B cell (primary cell): ENCODE measurements at regions not wholly inside any gene's neighbourhood (a gene's known extent, or its start where the extent isn't known, plus 50 kb on each side); places are given as distances from the start of the nearest gene placed in this dataset.

ENCODE experiments used
- ATAC-seq: fragments of 200-7000 bp; cut with Tn5 transposase; one replicate; pipeline ENCODE4 v1.10.0; 2021; ENCODE audit warnings: low read depth, mild to moderate bottlenecking, moderate number of reproducible peaks, moderate library complexity
- CTCF ChIA-PET: fragments of 350-600 bp; sonication (Branson Sonifier 250); formaldehyde crosslinking; loops from one replicate; lab custom pipeline; 2021; ENCODE audit warnings: antibody characterized with exemption, inconsistent platforms; lab: Charles Lee
- POLR2A ChIA-PET: fragments of 350-600 bp; sonication (Branson Sonifier 250); formaldehyde crosslinking; loops from one replicate; lab custom pipeline; 2021; ENCODE audit warnings: antibody characterized with exemption; lab: Charles Lee
- DNase-seq: peaks from one replicate; pipeline ENCODE4 v3.0.0; 2013
- H2AFZ ChIP-seq: 2 replicates; pipeline ENCODE4 v1.6.1; 2012; ENCODE audit warnings: mild to moderate bottlenecking, low read depth, low read length; ENCODE audit not compliant: insufficient read depth, poor library complexity, severe bottlenecking
- H3K27ac ChIP-seq, 2 donors: 1 replicate in 1 of 2; 2 replicates in 1 of 2; pipeline ENCODE4 v1.5.1; 2012 to 2013; ENCODE audit warnings: low read length in 2 of 2, mild to moderate bottlenecking in 2 of 2, moderate library complexity in 1 of 2
- H3K27me3 ChIP-seq, 4 experiments: fragments of 200-600 bp in 1 of 4; sonication (generic) in 1 of 4; replicated peaks in 1 of 4; 1 replicate in 2 of 4; 2 replicates in 2 of 4; pipeline versions ENCODE4 v1.6.1 to v1.7.0; 2013 to 2016; ENCODE audit warnings: low read length in 3 of 4, mild to moderate bottlenecking in 2 of 4, mixed read lengths in 1 of 4, moderate library complexity in 1 of 4; ENCODE audit not compliant: insufficient read depth in 4 of 4, control insufficient read depth in 3 of 4; ENCODE audit errors: control extremely low read depth in 1 of 4
- H3K36me3 ChIP-seq, 2 experiments: replicated peaks in 1 of 2; 1 replicate in 1 of 2; 2 replicates in 1 of 2; pipeline versions ENCODE4 v1.6.1 to v1.7.1; 2013; ENCODE audit warnings: low read length in 1 of 2; ENCODE audit not compliant: insufficient read depth in 2 of 2, control insufficient read depth in 1 of 2; ENCODE audit errors: control extremely low read depth in 1 of 2, extremely low read depth in 1 of 2
- H3K4me1 ChIP-seq, 2 donors: fragments of 200-600 bp in 1 of 2; sonication (generic) in 1 of 2; 1 replicate in 1 of 2; 2 replicates in 1 of 2; pipeline versions ENCODE4 v1.5.1 to v1.6.1; 2013 to 2017; ENCODE audit warnings: low read length in 2 of 2; ENCODE audit not compliant: control insufficient read depth in 2 of 2, insufficient read depth in 2 of 2
- H3K4me2 ChIP-seq: replicated peaks from 2 replicates; pipeline ENCODE3; 2012; ENCODE audit warnings: mild to moderate bottlenecking, low read depth, low read length; ENCODE audit not compliant: poor library complexity, severe bottlenecking
- H3K4me3 ChIP-seq, 5 experiments: fragments of 200-600 bp in 1 of 5; sonication (generic) in 1 of 5; 1 replicate in 3 of 5; 2 replicates in 2 of 5; pipeline versions ENCODE4 v1.5.1 to v1.7.0; 2011 to 2016; ENCODE audit warnings: low read length in 4 of 5, mild to moderate bottlenecking in 4 of 5, low read depth in 2 of 5, control low read depth in 1 of 5, moderate library complexity in 1 of 5; ENCODE audit not compliant: insufficient read depth in 1 of 5; ENCODE audit errors: control extremely low read depth in 1 of 5, extremely low read depth in 1 of 5
- H3K79me2 ChIP-seq: fragments of 200-600 bp; sonication (generic); one replicate; pipeline ENCODE4 v1.6.0; 2016; ENCODE audit warnings: low read length; ENCODE audit not compliant: control insufficient read depth, insufficient read depth
- H3K9ac ChIP-seq: fragments of 200-600 bp; sonication (generic); 2 replicates; pipeline ENCODE4 v1.6.1; 2017; ENCODE audit warnings: mild to moderate bottlenecking, low read length, moderate library complexity
- H3K9me3 ChIP-seq, 3 donors: one replicate each; pipeline versions ENCODE4 v1.6.1 to v1.7.1; 2013; ENCODE audit warnings: low read length in 2 of 3; ENCODE audit not compliant: control insufficient read depth in 2 of 3, insufficient read depth in 1 of 3; ENCODE audit errors: control extremely low read depth in 1 of 3
- H4K20me1 ChIP-seq: 2 replicates; pipeline ENCODE4 v1.6.0; 2012; ENCODE audit warnings: mild to moderate bottlenecking, low read length; ENCODE audit not compliant: insufficient read depth, control insufficient read depth, poor library complexity, severe bottlenecking
- H3K27ac Mint-ChIP-seq: one replicate; pipeline ENCODE4 v1.8.0; 2021; ENCODE audit warnings: mixed read lengths
- H3K27me3 Mint-ChIP-seq: one replicate; pipeline ENCODE4 v1.8.0; 2021; ENCODE audit warnings: mixed read lengths
- H3K4me1 Mint-ChIP-seq: one replicate; pipeline ENCODE4 v1.8.0; 2021; ENCODE audit warnings: mixed read lengths
- H3K4me3 Mint-ChIP-seq: one replicate; pipeline ENCODE4 v1.8.0; 2021; ENCODE audit warnings: mixed read lengths
- H3K9me3 Mint-ChIP-seq: one replicate; pipeline ENCODE4 v1.8.0; 2022; ENCODE audit warnings: mixed read lengths; ENCODE audit not compliant: insufficient read depth
- CTCF ChIP-seq: fragments of 200-600 bp; IDR thresholded peaks from one replicate; pipeline ENCODE4 v1.8.0; 2022; ENCODE audit warnings: antibody characterized with exemption, mild to moderate bottlenecking
- EZH2 ChIP-seq: IDR thresholded peaks from 2 replicates; pipeline ENCODE4 v1.6.1; 2012; ENCODE audit warnings: borderline replicate concordance, low read depth, mild to moderate bottlenecking, moderate library complexity, low read length; ENCODE audit not compliant: insufficient read depth, poor library complexity, severe bottlenecking
- WGBS: methylation state at CpG from one replicate; pipeline ENCODE4 v1.1.5; 2013; ENCODE audit warnings: missing lambda C conversion rate; ENCODE audit not compliant: insufficient coverage; 5-methylcytosine and 5-hydroxymethylcytosine counted together
- intact Hi-C: fragments of 100-400 bp; cut with micrococcal nuclease; formaldehyde crosslinking; loops from one replicate; pipeline ENCODE4 v1.10.0; 2022

- H3K4me2 ChIP-seq = no peak overlapping the region
- intact Hi-C loops = no loop called here
- no peak for DNase-seq
- no peak overlapping the region for H2AFZ ChIP-seq
- H3K36me3 ChIP-seq = no peaks in the 10 kb centered on the region
- no peaks in the 10 kb centered on the region for H3K4me1 Mint-ChIP-seq
- TF ChIP-seq CTCF (no peak), EZH2 (no peak)
- no peaks in the 10 kb centered on the region for H3K27me3 ChIP-seq
- no peak for ATAC-seq
- POLR2A ChIA-PET = no interaction called here
- no peak overlapping the region for H3K27ac Mint-ChIP-seq
- H3K4me3 Mint-ChIP-seq = no peak overlapping the region
- peaks cover 2% of the 10 kb centered on the region for H3K9me3 Mint-ChIP-seq
- no peaks in the 10 kb centered on the region for H4K20me1 ChIP-seq
- H3K27ac ChIP-seq = no peak overlapping the region
- WGBS = no CpG with 5 or more reads among the region's 1 CpG
- CTCF ChIA-PET = no interaction called here
- H3K4me3 ChIP-seq = no peak overlapping the region
- H3K9me3 ChIP-seq = peaks cover 0 to 5% (median 0%) of the 10 kb centered on the region in 3 donors
- H3K79me2 ChIP-seq = no peaks in the 10 kb centered on the region
- H3K4me1 ChIP-seq = no peaks in the 10 kb centered on the region
- no peaks in the 10 kb centered on the region for H3K27me3 Mint-ChIP-seq
- no peak overlapping the region for H3K9ac ChIP-seq
Observed at GRCh38 chr7:9869151-9869550, 1104.5 kb upstream of the PHF14 start.

DNA sequence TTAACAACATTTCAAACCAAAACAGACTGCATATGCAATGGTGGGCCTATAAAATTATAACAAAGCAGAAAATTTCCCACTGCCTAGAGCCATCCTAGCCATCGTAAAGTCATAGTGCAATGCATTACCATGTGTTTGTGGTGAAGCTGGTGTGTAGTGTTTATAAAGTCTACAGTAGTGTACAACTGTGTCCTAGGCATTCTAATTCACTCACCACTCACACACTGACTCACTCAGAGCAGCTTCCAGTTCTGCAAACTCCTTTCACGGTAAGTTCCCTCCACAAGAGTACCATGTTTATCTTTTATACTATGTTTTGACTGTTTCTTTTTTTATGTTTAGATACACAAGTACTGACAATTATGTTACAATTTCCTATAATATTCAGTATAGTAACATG, 1104.1 kb upstream of the PHF14 start:
- Histone ChIP-seq H3K4me3 (no peak overlapping the region), H3K36me3 (no peaks in the 10 kb centered on the region), H3K79me2 (no peaks in the 10 kb centered on the region), H3K9me3 (peaks cover 0 to 5% (median 0%) of the 10 kb centered on the region in 3 donors), H3K4me1 (no peaks in the 10 kb centered on the region), H4K20me1 (no peaks in the 10 kb centered on the region), H3K27ac (no peak overlapping the region), H3K4me2 (no peak overlapping the region), H3K9ac (no peak overlapping the region), H2AFZ (no peak overlapping the region), H3K27me3 (no peaks in the 10 kb centered on the region)
- H3K27me3 Mint-ChIP-seq = no peaks in the 10 kb centered on the region
- POLR2A ChIA-PET = no interaction called here
- TF ChIP-seq EZH2 (no peak), CTCF (no peak)
- no CpG with 5 or more reads among the region's 2 CpGs for WGBS
- H3K4me3 Mint-ChIP-seq = no peak overlapping the region
- H3K4me1 Mint-ChIP-seq = no peaks in the 10 kb centered on the region
- ATAC-seq (no peak), DNase-seq (no peak)
- intact Hi-C loops = no loop called here
- CTCF ChIA-PET = no interaction called here
- peaks cover 2% of the 10 kb centered on the region for H3K9me3 Mint-ChIP-seq
- H3K27ac Mint-ChIP-seq = no peak overlapping the region
